ENCODE measurements at regions not wholly inside any gene's neighbourhood (a gene's known extent, or its start where the extent isn't known, plus 50 kb on each side); places are given as distances from the start of the nearest gene placed in this dataset.
"Not testable (repeated sequence)": the region's sequence is repeated elsewhere in the genome, so short reads cannot be mapped to it uniquely, and the experiment has no call there.

DNA sequence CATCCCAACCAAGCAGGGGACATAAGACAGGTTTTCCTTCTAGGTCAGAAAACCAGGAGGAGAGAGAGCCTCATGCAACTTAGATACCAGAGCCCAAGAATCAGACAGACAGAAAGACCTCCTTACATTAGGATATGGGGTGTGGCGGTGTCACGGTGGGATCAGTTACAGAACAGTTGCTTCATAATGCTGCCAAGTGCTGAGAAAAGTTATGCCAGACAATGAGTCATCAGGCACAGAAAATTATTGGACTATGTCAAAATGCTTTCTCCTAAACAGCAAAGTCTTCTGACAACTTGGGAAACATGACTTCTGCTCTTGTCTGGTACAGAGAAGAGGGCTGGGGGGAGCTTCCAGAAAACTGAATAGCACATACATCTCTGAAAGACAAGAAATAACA, 1120.2 kb upstream of the TMPRSS15 start:
- H3K27ac ChIP-seq = no peak overlapping the region
- TF ChIP-seq, protein P1, sequence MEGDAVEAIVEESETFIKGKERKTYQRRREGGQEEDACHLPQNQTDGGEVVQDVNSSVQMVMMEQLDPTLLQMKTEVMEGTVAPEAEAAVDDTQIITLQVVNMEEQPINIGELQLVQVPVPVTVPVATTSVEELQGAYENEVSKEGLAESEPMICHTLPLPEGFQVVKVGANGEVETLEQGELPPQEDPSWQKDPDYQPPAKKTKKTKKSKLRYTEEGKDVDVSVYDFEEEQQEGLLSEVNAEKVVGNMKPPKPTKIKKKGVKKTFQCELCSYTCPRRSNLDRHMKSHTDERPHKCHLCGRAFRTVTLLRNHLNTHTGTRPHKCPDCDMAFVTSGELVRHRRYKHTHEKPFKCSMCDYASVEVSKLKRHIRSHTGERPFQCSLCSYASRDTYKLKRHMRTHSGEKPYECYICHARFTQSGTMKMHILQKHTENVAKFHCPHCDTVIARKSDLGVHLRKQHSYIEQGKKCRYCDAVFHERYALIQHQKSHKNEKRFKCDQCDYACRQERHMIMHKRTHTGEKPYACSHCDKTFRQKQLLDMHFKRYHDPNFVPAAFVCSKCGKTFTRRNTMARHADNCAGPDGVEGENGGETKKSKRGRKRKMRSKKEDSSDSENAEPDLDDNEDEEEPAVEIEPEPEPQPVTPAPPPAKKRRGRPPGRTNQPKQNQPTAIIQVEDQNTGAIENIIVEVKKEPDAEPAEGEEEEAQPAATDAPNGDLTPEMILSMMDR (conservative IDR thresholded peaks at IDR 0.05) = no peak

DNA sequence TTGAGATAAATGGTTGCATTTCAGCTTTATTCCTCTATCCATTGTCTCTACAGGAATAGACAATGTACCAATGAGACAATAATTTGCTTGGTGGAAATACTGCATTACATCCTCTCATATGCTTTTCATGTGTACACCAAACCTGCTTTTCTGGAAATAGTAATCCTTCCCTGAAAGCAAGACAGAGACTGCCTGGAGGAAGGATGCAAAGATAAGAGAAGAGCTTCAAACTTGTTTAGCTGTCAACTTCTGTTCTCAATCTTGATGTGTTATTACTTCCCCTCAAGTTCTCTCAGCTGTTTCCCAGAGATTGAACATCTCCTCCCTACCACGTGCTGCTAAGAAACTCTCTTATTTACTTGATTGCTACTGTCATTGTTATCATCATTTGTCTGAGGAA, 1125.4 kb upstream of the TMPRSS15 start:
- no peak overlapping the region for H3K27ac ChIP-seq
- TF ChIP-seq, protein P1 (conservative IDR thresholded peaks at IDR 0.05) = no peak

DNA sequence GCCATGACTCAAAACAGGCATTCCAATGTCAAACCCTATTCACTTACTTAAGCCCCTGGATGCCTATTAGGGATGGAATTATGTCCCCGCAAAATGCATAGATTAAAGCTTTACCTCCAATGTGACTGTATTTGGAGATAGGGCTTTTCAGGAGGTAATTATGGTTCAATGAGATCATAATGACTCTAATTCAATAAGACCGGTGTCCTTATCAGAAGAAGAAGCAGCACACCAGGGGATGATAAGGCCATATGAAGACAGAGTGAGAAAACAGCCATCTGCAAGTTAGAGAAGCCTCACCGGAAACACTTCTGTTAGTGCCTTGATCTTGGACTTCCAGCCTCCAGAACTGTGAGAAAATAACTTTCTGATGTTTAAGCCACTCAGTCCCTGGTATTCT, 1131.8 kb upstream of the TMPRSS15 start:
- TF ChIP-seq, protein P1 (conservative IDR thresholded peaks at IDR 0.05) = no peak
- H3K27ac ChIP-seq = no peak overlapping the region

DNA sequence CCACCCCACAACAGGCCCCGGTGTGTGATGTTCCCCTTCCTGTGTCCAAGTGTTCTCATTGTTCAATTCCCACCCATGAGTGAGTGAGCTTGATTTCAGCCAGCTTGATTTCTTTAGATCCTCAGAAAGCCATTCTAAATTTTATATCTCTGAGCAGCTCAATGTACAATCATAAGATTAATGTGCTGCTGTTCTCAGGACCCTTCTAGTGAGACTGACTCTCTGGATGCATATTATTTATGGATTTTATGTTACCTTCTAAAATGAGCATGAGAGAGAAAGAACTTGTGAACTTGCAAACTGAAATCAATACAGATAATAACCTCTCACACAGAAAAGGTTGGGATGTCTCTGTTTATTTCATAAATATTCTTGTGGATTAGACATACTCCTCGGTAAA, 1133.5 kb upstream of the TMPRSS15 start:
- TF ChIP-seq, protein P1 (conservative IDR thresholded peaks at IDR 0.05) = no peak

DNA sequence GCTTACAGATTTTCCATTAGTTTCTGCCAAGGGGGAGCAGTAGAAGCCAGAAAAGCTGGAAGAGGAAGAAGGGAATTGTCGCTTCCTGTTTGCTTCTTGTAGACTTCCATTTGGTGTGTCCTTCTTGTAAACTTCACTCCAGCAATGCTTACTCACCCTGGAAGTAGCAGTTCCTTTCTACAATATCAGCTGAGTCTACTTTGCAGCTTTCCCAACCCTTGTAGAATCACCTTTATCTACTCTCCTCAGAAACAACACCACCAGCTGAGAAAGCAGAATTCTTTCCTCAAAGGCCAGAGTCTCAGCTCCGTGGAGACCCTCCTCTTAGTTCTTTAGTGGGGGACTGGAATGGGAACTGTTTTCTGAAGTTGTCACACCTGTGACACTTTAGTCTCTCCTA, 1136.7 kb upstream of the TMPRSS15 start:
- TF ChIP-seq, protein P1 (conservative IDR thresholded peaks at IDR 0.05) = no peak
- no peak overlapping the region for H3K27ac ChIP-seq

More for the DNA sequence above, 1133.5 kb upstream of the TMPRSS15 start:
- H3K27ac ChIP-seq = no peak overlapping the region

DNA sequence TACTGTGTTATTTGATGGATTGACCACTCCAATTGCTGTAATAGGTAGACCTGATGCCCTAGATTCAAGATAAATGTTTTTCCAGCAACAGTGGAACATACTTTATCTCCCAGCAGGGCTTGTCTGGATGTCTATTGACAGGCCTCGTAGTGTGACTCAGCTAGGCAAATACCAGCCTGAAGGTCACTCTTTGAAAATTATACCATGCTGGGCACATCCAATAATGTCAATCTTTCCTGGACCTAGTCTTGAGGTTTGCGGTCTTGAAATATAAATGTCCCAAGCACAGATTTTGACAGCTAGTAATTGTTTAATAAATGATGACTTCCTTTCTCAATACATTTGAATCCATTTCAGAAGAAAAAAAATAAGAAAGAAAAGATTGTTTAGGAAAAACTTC, 1138.0 kb upstream of the TMPRSS15 start:
- no peak overlapping the region for H3K27ac ChIP-seq
- TF ChIP-seq, protein P1 (conservative IDR thresholded peaks at IDR 0.05) = no peak

DNA sequence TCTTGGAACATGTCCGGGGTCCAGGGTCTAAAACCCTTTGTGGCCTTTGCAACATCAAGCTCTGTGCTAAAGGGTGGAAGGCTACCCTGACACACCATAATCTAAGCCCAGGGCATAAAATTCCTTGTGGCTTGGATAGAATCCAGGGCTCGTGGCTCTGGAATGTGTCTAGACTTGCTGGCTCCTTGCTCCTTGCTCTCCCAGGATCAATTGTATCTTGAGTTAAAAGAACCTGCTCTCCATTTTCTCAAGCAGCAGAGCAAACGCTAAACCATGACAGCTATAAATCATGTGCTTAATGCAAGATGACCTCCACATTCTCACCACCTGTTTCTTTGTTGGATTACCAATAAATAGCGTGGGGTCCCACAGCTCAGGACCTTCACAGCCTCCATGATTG, 1140.9 kb upstream of the TMPRSS15 start:
- H3K27ac ChIP-seq = not testable (repeated sequence)

DNA sequence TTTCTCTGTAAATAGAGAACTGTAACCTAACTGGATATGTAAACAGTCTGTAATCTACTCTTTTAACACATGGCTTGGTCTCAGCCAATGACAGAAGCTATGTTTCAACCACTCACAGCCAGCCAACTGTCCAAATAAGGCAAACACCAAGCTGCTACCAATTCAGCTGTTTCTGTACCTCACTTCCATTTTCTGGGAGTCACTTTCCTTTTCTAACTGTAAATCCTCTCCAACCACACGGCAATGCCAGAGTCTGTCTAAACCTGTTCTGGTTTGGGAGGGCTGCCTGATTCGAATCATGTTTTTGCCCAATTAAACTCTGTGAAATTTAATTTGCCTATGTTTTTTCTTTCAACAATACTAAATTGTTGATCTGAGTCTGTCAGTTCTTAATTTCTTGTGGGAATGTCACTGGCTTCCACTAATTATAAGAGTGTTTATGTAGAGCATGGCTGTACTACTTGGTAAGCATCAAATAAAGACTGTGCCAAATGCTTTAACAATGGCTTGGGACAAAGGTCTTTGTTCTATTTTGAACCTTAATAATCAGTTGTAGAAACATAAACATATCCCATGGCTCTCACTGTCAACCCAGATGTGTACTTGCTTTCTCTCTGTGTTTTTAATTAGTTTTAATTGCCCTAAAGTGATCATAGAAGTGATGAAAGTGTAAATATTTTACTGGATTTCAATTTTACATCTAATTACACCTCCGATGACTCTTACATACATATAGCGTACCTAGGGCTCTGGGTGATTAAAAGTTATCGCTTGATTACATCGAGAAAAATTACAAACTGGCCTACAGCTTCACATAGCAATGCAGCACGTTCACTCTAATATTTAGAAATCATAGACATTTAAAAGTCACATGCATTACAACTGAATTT, 1144.6 kb upstream of the TMPRSS15 start:
- TF ChIP-seq, protein P1 (conservative IDR thresholded peaks at IDR 0.05) = no peak
- no peak overlapping the region for H3K27ac ChIP-seq

All from VCaP (cell line).